ENCODE measurements at regions not wholly inside any gene's neighbourhood (a gene's known extent, or its start where the extent isn't known, plus 50 kb on each side); places are given as distances from the start of the nearest gene placed in this dataset.

DNA sequence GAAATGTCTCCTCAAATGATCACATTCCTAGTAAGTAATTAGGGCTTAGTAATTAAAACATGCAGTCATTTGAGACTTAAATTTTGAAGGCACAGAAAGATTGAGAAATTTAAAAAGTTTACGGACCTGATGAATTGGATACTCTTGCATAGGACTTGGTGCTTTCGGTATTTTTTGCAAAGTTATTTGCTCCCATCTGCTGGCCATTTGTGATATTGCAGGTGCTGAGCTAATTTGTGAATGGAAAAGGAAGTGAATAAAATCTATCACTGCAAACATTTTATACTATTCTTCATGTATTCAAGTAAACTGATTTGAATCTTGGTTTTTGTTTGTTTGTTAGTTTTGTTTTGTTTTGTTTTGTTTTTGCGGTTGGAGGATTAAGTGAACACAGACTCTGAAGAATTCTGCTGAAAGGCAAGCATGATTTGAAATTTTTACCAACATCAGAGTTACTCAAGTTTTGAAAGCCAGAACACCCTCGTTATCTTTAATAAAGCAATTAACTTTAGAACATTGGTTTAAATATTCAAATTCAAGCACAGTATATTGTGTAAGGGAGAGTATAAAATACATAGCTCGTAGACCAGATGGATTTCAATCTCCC lies 689.5 kb upstream of the RBFOX1 start:
- Histone ChIP-seq H3K9me3 (ENCODE audit: control insufficient read depth in 2 of 3, insufficient read depth in 1 of 3, low read length in 3 of 3) (no peaks in the 10 kb centered on the region), H3K27me3 (ENCODE audit: control insufficient read depth, insufficient read depth, low read length) (no peaks in the 10 kb centered on the region), H3K4me1 (ENCODE audit: control insufficient read depth in 2 of 3, insufficient read depth in 2 of 3, low read depth in 1 of 3, low read length in 3 of 3) (no peaks in the 10 kb centered on the region), H3K36me3 (ENCODE audit: control insufficient read depth in 2 of 3, insufficient read depth in 3 of 3, low read length in 3 of 3) (no peaks in the 10 kb centered on the region), H3K9ac (ENCODE audit: low read length in 3 of 3) (no peak overlapping the region), H3K4me3 (ENCODE audit: low read length in 3 of 3) (no peak overlapping the region), H3K27ac (ENCODE audit: low read depth in 2 of 2, low read length in 2 of 2) (no peak overlapping the region)
- intact Hi-C loops (cut with DNase I) = no loop called here
- FAIRE-seq (peak; percentile 98), DNase-seq (peak in 4 of 5 donors; percentile 44 to 81 (median 74))
- peak; percentile 89 for TF ChIP-seq CTCF (IDR thresholded peaks at IDR 0.05; ENCODE audit: borderline replicate concordance, extremely low read depth, insufficient read depth)

GRCh38 chr16:6642271-6642670 lies 690.4 kb upstream of the RBFOX1 start:
- no peak for TF ChIP-seq CTCF (IDR thresholded peaks at IDR 0.05; ENCODE audit: borderline replicate concordance, extremely low read depth, insufficient read depth)
- H3K4me3 ChIP-seq (ENCODE audit: low read length in 3 of 3) = no peak overlapping the region
- no peaks in the 10 kb centered on the region for H3K27me3 ChIP-seq (ENCODE audit: control insufficient read depth, insufficient read depth, low read length)
- no peak overlapping the region for H3K9ac ChIP-seq (ENCODE audit: low read length in 3 of 3)
- intact Hi-C loops (cut with DNase I) = no loop called here
- no peak overlapping the region for H3K27ac ChIP-seq (ENCODE audit: low read depth in 2 of 2, low read length in 2 of 2)
- DNase-seq = no peak
- H3K9me3 ChIP-seq (ENCODE audit: control insufficient read depth in 2 of 3, insufficient read depth in 1 of 3, low read length in 3 of 3) = no peaks in the 10 kb centered on the region
- no peaks in the 10 kb centered on the region for H3K36me3 ChIP-seq (ENCODE audit: control insufficient read depth in 2 of 3, insufficient read depth in 3 of 3, low read length in 3 of 3)
- no peaks in the 10 kb centered on the region for H3K4me1 ChIP-seq (ENCODE audit: control insufficient read depth in 2 of 3, insufficient read depth in 2 of 3, low read depth in 1 of 3, low read length in 3 of 3)
- FAIRE-seq = no peak

GRCh38 chr16:6641091-6641490 lies 691.6 kb upstream of the RBFOX1 start:
- DNase-seq = peak in 2 of 5 donors; percentile 14 to 51
- Histone ChIP-seq H3K9me3 (ENCODE audit: control insufficient read depth in 2 of 3, insufficient read depth in 1 of 3, low read length in 3 of 3) (no peaks in the 10 kb centered on the region), H3K27ac (ENCODE audit: low read depth in 2 of 2, low read length in 2 of 2) (no peak overlapping the region), H3K27me3 (ENCODE audit: control insufficient read depth, insufficient read depth, low read length) (no peaks in the 10 kb centered on the region), H3K36me3 (ENCODE audit: control insufficient read depth in 2 of 3, insufficient read depth in 3 of 3, low read length in 3 of 3) (no peaks in the 10 kb centered on the region), H3K4me3 (ENCODE audit: low read length in 3 of 3) (no peak overlapping the region), H3K9ac (ENCODE audit: low read length in 3 of 3) (no peak overlapping the region), H3K4me1 (ENCODE audit: control insufficient read depth in 2 of 3, insufficient read depth in 2 of 3, low read depth in 1 of 3, low read length in 3 of 3) (no peaks in the 10 kb centered on the region)
- no peak for FAIRE-seq
- intact Hi-C loops (cut with DNase I) = no loop called here
- TF ChIP-seq CTCF (IDR thresholded peaks at IDR 0.05; ENCODE audit: borderline replicate concordance, extremely low read depth, insufficient read depth) = no peak

GRCh38 chr16:6636457-6636856 lies 696.2 kb upstream of the RBFOX1 start:
- Histone ChIP-seq H3K4me3 (ENCODE audit: low read length in 3 of 3) (no peak overlapping the region), H3K27me3 (ENCODE audit: control insufficient read depth, insufficient read depth, low read length) (no peaks in the 10 kb centered on the region), H3K4me1 (ENCODE audit: control insufficient read depth in 2 of 3, insufficient read depth in 2 of 3, low read depth in 1 of 3, low read length in 3 of 3) (no peaks in the 10 kb centered on the region), H3K27ac (ENCODE audit: low read depth in 2 of 2, low read length in 2 of 2) (no peak overlapping the region), H3K9me3 (ENCODE audit: control insufficient read depth in 2 of 3, insufficient read depth in 1 of 3, low read length in 3 of 3) (no peaks in the 10 kb centered on the region), H3K36me3 (ENCODE audit: control insufficient read depth in 2 of 3, insufficient read depth in 3 of 3, low read length in 3 of 3) (no peaks in the 10 kb centered on the region), H3K9ac (ENCODE audit: low read length in 3 of 3) (no peak overlapping the region)
- DNase-seq = no peak
- no peak for FAIRE-seq
- intact Hi-C loops (cut with DNase I) = no loop called here
- TF ChIP-seq CTCF (IDR thresholded peaks at IDR 0.05; ENCODE audit: borderline replicate concordance, extremely low read depth, insufficient read depth) = no peak
